WERI-Rb-1 (cell line): ENCODE measurements at regions not wholly inside any gene's neighbourhood (a gene's known extent, or its start where the extent isn't known, plus 50 kb on each side); places are given as distances from the start of the nearest gene placed in this dataset.

Experiments used
- DNase-seq: peaks from one replicate; pipeline ENCODE4 v3.0.0-alpha.2; 2020
- H3K27ac ChIP-seq: fragments of 250-450 bp; sonication (Bioruptor Pico); 2 replicates; pipeline ENCODE4 v1.5.1; 2020; ENCODE audit warnings: mild to moderate bottlenecking, moderate library complexity
- H3K27me3 ChIP-seq: fragments of 250-450 bp; sonication (Bioruptor Pico); 2 replicates; pipeline ENCODE4 v1.5.1; 2021; ENCODE audit warnings: mild to moderate bottlenecking, low read depth, moderate library complexity; ENCODE audit not compliant: insufficient read depth, severe bottlenecking
- H3K36me3 ChIP-seq: fragments of 250-450 bp; sonication (Bioruptor Pico); 2 replicates; pipeline ENCODE4 v1.5.1; 2020; ENCODE audit warnings: mild to moderate bottlenecking, moderate library complexity
- H3K4me3 ChIP-seq: 2 replicates; pipeline ENCODE4 v1.5.1; 2011; ENCODE audit warnings: low read depth, mild to moderate bottlenecking, control low read depth, low read length
- H3K9me3 ChIP-seq: fragments of 250-450 bp; sonication (Bioruptor Pico); 2 replicates; pipeline ENCODE4 v1.5.1; 2021; ENCODE audit warnings: mild to moderate bottlenecking, moderate library complexity; ENCODE audit not compliant: severe bottlenecking
- CTCF ChIP-seq: IDR thresholded peaks from 2 replicates; pipeline ENCODE4 v1.5.1; 2011; ENCODE audit warnings: low read depth, mild to moderate bottlenecking, control low read depth, inconsistent platforms, low read length

- no peak overlapping the region for H3K27ac ChIP-seq
- H3K9me3 ChIP-seq: no peaks in the 10 kb centered on the region
- no peaks in the 10 kb centered on the region for H3K36me3 ChIP-seq
- no peak overlapping the region for H3K4me3 ChIP-seq
- DNase-seq: no peak
- TF ChIP-seq CTCF: no peak
- H3K27me3 ChIP-seq: no peaks in the 10 kb centered on the region
These were observed 76.3 kb upstream of the CUX1 start for GRCh38 chr7:101740981-101741725.

- peak overlapping the region; percentile 56 for H3K27ac ChIP-seq
- no peaks in the 10 kb centered on the region for H3K9me3 ChIP-seq
- no peaks in the 10 kb centered on the region for H3K27me3 ChIP-seq
- H3K4me3 ChIP-seq: peak overlapping the region; percentile 66
- peak; percentile 66 for DNase-seq
- TF ChIP-seq CTCF: peak; percentile 51
- no peaks in the 10 kb centered on the region for H3K36me3 ChIP-seq
These were observed 74.0 kb upstream of the CUX1 start for GRCh38 chr7:101743241-101743994.

GRCh38 chr7:101743995-101744360, 73.4 kb upstream of the CUX1 start:
- H3K36me3 ChIP-seq: no peaks in the 10 kb centered on the region
- no peaks in the 10 kb centered on the region for H3K9me3 ChIP-seq
- H3K27ac ChIP-seq: no peak overlapping the region; the same call in 1 of the 2 replicates
- H3K27me3 ChIP-seq: no peaks in the 10 kb centered on the region
- DNase-seq: peak; percentile 43
- H3K4me3 ChIP-seq: peak overlapping the region; percentile 66
- no peak for TF ChIP-seq CTCF

- DNase-seq: no peak
- TF ChIP-seq CTCF: no peak
- H3K9me3 ChIP-seq: no peaks in the 10 kb centered on the region
- no peak overlapping the region for H3K27ac ChIP-seq
- H3K27me3 ChIP-seq: no peaks in the 10 kb centered on the region
- no peaks in the 10 kb centered on the region for H3K36me3 ChIP-seq
- no peak overlapping the region for H3K4me3 ChIP-seq
These were observed 72.8 kb upstream of the CUX1 start for GRCh38 chr7:101744588-101744987.

GRCh38 chr7:101746314-101746713, 71.1 kb upstream of the CUX1 start:
- Histone ChIP-seq H3K27ac (no peak overlapping the region), H3K4me3 (no peak overlapping the region), H3K27me3 (no peaks in the 10 kb centered on the region), H3K36me3 (no peaks in the 10 kb centered on the region), H3K9me3 (no peaks in the 10 kb centered on the region)
- no peak for TF ChIP-seq CTCF
- no peak for DNase-seq
